ENCODE measurements at regions not wholly inside any gene's neighbourhood (a gene's known extent, or its start where the extent isn't known, plus 50 kb on each side); places are given as distances from the start of the nearest gene placed in this dataset.

- DNase-seq (ENCODE audit: low read depth, low spot score): no peak
Measured at GRCh38 chrX:88526385-88526784, 220.6 kb upstream of the CPXCR1 start.

GRCh38 chrX:88558421-88558820, 188.6 kb upstream of the CPXCR1 start:
- no peak for DNase-seq (ENCODE audit: low read depth, low spot score)

- DNase-seq (ENCODE audit: low read depth, low spot score): peak; percentile 25
Measured at GRCh38 chrX:88560673-88561330, 186.2 kb upstream of the CPXCR1 start.

- no peak for DNase-seq (ENCODE audit: low read depth, low spot score)
Measured at GRCh38 chrX:88584283-88584682, 162.7 kb upstream of the CPXCR1 start.

- DNase-seq (ENCODE audit: low read depth, low spot score): no peak
Measured at GRCh38 chrX:88586317-88586716, 160.7 kb upstream of the CPXCR1 start.

- DNase-seq (ENCODE audit: low read depth, low spot score): no peak
Measured at GRCh38 chrX:88603237-88603636, 143.8 kb upstream of the CPXCR1 start.

- DNase-seq (ENCODE audit: low read depth, low spot score): peak; percentile 7
Measured at GRCh38 chrX:88604433-88605221, 142.4 kb upstream of the CPXCR1 start.

GRCh38 chrX:88605222-88605583, 141.8 kb upstream of the CPXCR1 start:
- no peak for DNase-seq (ENCODE audit: low read depth, low spot score)

GRCh38 chrX:88612870-88613329, 134.1 kb upstream of the CPXCR1 start:
- DNase-seq (ENCODE audit: low read depth, low spot score): peak; percentile 69

- DNase-seq (ENCODE audit: low read depth, low spot score): peak; percentile 53
Measured at GRCh38 chrX:88613338-88613737, 133.7 kb upstream of the CPXCR1 start.

- DNase-seq (ENCODE audit: low read depth, low spot score): no peak
Measured at GRCh38 chrX:88621278-88621677, 125.7 kb upstream of the CPXCR1 start.

- DNase-seq (ENCODE audit: low read depth, low spot score): no peak
Measured at GRCh38 chrX:88655460-88655859, 91.6 kb upstream of the CPXCR1 start.

- DNase-seq (ENCODE audit: low read depth, low spot score): no peak
Measured at GRCh38 chrX:88660836-88661235, 86.2 kb upstream of the CPXCR1 start.

- no peak for DNase-seq (ENCODE audit: low read depth, low spot score)
Measured at GRCh38 chrX:88672261-88672660, 74.8 kb upstream of the CPXCR1 start.
